ENCODE measurements at regions not wholly inside any gene's neighbourhood (a gene's known extent, or its start where the extent isn't known, plus 50 kb on each side); places are given as distances from the start of the nearest gene placed in this dataset.
"Not testable (repeated sequence)": the region's sequence is repeated elsewhere in the genome, so short reads cannot be mapped to it uniquely, and the experiment has no call there.

DNA sequence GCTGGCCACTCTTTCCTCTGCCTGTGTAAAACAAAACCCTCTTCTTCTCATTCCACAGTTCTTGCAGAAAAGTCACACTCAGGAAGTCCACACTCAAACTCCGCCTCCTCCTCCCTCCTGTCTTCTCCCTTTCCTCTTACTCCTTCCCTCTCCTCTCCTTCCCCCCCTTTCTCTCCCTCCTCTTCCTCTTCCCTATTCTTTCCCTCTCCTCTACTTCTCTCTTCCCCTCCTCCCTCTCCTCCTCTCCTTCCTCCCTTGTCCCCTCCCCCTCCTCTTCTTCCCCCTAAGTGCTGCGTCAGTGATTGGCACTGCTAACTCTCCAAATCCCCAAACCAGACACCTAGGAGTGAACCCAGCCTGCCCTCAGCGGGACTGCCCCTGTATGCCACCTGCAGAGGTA, 67.0 kb downstream of the ZNF467 start:
- Histone ChIP-seq H3K27me3 (ENCODE audit: control insufficient read depth, insufficient read depth, low read length) (peaks cover 3% of the 10 kb centered on the region), H3K36me3 (ENCODE audit: control insufficient read depth, insufficient read depth, low read length) (no peaks in the 10 kb centered on the region), H3K4me3 (ENCODE audit: low read depth, low read length) (no peak overlapping the region)
- no peak for DNase-seq (ENCODE audit: low read depth)
- TF ChIP-seq, protein P1, sequence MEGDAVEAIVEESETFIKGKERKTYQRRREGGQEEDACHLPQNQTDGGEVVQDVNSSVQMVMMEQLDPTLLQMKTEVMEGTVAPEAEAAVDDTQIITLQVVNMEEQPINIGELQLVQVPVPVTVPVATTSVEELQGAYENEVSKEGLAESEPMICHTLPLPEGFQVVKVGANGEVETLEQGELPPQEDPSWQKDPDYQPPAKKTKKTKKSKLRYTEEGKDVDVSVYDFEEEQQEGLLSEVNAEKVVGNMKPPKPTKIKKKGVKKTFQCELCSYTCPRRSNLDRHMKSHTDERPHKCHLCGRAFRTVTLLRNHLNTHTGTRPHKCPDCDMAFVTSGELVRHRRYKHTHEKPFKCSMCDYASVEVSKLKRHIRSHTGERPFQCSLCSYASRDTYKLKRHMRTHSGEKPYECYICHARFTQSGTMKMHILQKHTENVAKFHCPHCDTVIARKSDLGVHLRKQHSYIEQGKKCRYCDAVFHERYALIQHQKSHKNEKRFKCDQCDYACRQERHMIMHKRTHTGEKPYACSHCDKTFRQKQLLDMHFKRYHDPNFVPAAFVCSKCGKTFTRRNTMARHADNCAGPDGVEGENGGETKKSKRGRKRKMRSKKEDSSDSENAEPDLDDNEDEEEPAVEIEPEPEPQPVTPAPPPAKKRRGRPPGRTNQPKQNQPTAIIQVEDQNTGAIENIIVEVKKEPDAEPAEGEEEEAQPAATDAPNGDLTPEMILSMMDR (IDR thresholded peaks at IDR 0.05; ENCODE audit: insufficient read depth, low read length, poor library complexity, severe bottlenecking) = no peak

GRCh38 chr7:149704507-149704906, 68.9 kb downstream of the ZNF467 start:
- Histone ChIP-seq H3K27me3 (ENCODE audit: control insufficient read depth, insufficient read depth, low read length) (peaks cover 3% of the 10 kb centered on the region), H3K36me3 (ENCODE audit: control insufficient read depth, insufficient read depth, low read length) (no peaks in the 10 kb centered on the region), H3K4me3 (ENCODE audit: low read depth, low read length) (no peak overlapping the region)
- no peak for DNase-seq (ENCODE audit: low read depth)
- TF ChIP-seq, protein P1 (IDR thresholded peaks at IDR 0.05; ENCODE audit: insufficient read depth, low read length, poor library complexity, severe bottlenecking) = no peak

DNA sequence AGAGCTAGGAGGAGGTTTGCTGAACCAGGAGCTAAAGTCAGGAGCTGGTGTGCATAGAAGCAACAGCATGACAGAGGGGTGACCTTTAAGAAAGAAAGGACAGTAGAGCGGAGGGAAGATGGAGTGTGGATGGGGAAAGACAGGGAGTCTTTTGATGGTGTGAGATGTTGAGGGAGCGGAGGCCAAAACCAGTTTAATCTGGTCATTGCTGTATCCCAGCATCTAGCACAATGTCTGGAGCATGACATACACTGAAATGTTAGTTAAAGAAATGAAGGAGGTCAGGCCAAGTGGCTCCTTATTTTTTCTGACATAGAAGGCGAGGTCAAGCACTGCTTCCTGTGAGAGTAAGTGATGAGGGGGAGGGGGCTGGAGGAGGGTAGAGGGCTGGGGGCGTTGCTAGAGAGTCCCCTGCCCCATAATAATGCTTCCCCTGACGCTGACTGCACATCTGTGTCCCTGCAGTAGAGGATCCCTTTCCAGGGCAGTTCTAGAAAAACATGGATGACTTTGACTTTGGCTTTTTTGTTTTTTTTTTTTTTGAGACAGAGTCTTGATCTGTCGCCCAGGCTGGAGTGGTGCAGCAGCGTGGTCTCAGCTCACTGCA, 70.2 kb downstream of the ZNF467 start:
- Histone ChIP-seq H3K27me3 (ENCODE audit: control insufficient read depth, insufficient read depth, low read length) (peaks cover 3% of the 10 kb centered on the region), H3K36me3 (ENCODE audit: control insufficient read depth, insufficient read depth, low read length) (no peaks in the 10 kb centered on the region), H3K4me3 (ENCODE audit: low read depth, low read length) (no peak overlapping the region)
- TF ChIP-seq, protein P1 (IDR thresholded peaks at IDR 0.05; ENCODE audit: insufficient read depth, low read length, poor library complexity, severe bottlenecking) = no peak
- no peak for DNase-seq (ENCODE audit: low read depth)

DNA sequence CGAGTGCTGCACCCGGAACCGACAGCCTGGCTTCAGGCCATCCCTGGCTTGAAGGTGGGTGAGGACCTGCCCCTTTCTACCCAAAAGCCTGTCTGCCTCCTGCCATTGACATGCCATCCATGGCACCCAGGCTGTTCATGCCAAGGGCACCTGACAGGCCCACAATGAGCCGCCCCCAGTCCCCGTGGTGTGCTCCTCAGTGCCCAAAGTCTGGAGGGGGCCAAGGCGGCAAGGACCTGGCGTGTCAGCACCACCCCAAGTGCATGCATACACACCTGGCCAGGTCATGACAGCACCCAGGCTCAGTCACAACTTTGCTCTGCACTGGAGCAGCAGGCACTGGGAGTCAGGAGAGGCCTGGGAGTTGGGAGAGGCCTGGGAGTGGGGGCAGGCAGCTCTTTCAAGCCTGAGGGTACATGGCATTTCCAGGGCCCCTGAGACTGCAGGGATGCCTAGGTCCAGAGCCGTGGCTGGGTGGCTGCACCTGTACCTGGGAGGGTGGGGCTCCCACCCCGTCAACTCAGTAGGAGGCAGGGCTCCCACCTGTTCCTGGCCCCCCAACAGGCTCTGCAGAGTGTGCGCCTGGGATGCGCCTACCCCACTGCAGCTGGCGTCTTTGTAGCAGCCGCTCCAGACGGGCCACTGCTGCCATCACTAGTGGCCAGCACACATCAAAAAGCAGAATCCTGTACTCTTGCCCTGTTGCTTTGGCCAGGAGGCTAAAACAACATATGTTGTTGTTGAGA, 71.7 kb downstream of the ZNF467 start:
- peaks cover 3% of the 10 kb centered on the region for H3K27me3 ChIP-seq (ENCODE audit: control insufficient read depth, insufficient read depth, low read length)
- no peak overlapping the region for H3K4me3 ChIP-seq (ENCODE audit: low read depth, low read length)
- H3K36me3 ChIP-seq (ENCODE audit: control insufficient read depth, insufficient read depth, low read length) = no peaks in the 10 kb centered on the region
- no peak for DNase-seq (ENCODE audit: low read depth)
- TF ChIP-seq, protein P1 (IDR thresholded peaks at IDR 0.05; ENCODE audit: insufficient read depth, low read length, poor library complexity, severe bottlenecking) = no peak

GRCh38 chr7:149697767-149698166, 75.6 kb downstream of the ZNF467 start:
- H3K36me3 ChIP-seq (ENCODE audit: control insufficient read depth, insufficient read depth, low read length); H3K27me3 ChIP-seq (ENCODE audit: control insufficient read depth, insufficient read depth, low read length); DNase-seq (ENCODE audit: low read depth); H3K4me3 ChIP-seq (ENCODE audit: low read depth, low read length): not testable (repeated sequence)

DNA sequence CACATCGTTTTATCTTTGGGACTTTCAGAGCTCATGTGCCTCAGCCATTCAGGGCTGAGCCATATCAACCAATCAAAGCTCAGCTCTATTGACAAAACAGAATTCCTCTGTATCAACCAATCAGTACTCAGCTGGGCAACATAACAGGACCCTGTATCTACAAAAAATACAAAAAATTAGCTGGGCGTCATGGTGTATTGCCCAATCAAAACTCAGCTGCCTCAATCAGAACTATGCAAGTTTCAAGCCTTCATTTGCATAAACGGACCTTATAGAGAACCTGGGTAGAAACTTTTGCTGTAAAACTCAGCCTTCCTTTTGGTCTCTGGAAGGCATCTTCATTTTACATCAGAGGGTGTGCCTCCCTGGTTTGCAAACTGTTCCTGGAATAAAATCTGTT, 77.1 kb downstream of the ZNF467 start:
- no peaks in the 10 kb centered on the region for H3K36me3 ChIP-seq (ENCODE audit: control insufficient read depth, insufficient read depth, low read length)
- peaks cover 7% of the 10 kb centered on the region for H3K27me3 ChIP-seq (ENCODE audit: control insufficient read depth, insufficient read depth, low read length)
- DNase-seq (ENCODE audit: low read depth) = no peak
- no peak overlapping the region for H3K4me3 ChIP-seq (ENCODE audit: low read depth, low read length)
- TF ChIP-seq, protein P1 (IDR thresholded peaks at IDR 0.05; ENCODE audit: insufficient read depth, low read length, poor library complexity, severe bottlenecking) = no peak
